Uterus (tissue), 3 donors: ENCODE measurements at regions not wholly inside any gene's neighbourhood (a gene's known extent, or its start where the extent isn't known, plus 50 kb on each side); places are given as distances from the start of the nearest gene placed in this dataset.

Source experiments
- DNase-seq, 2 donors: peaks; one replicate each; pipeline ENCODE4 v3.0.0-alpha.2; 2019 to 2020
- H3K27ac ChIP-seq, 2 donors: fragments of 200-600 bp; sonication (generic); 1 replicate in 1 of 2; 2 replicates in 1 of 2; pipeline ENCODE4 v1.5.1; 2016 to 2018
- H3K27me3 ChIP-seq, 2 donors: fragments of 200-600 bp; sonication (generic); one replicate each; pipeline ENCODE4 v1.5.1; 2018 to 2019; ENCODE audit warnings: control low read depth in 1 of 2
- H3K36me3 ChIP-seq, 2 donors: fragments of 200-600 bp; sonication (generic); one replicate each; pipeline ENCODE4 v1.5.1; 2019; ENCODE audit warnings: control low read depth in 1 of 2
- H3K4me1 ChIP-seq, 2 donors: fragments of 200-600 bp; sonication (generic); one replicate each; pipeline ENCODE4 v1.5.1; 2018 to 2019; ENCODE audit warnings: control low read depth in 1 of 2
- H3K4me3 ChIP-seq, 2 donors: fragments of 200-600 bp; sonication (generic); 1 replicate in 1 of 2; 2 replicates in 1 of 2; pipeline ENCODE4 v1.5.1; 2018 to 2019; ENCODE audit warnings: mild to moderate bottlenecking in 1 of 2
- H3K9me3 ChIP-seq, 2 donors: fragments of 200-600 bp; sonication (generic); one replicate each; pipeline ENCODE4 v1.5.1; 2019; ENCODE audit warnings: control low read depth in 1 of 2
- POLR2A ChIP-seq, 2 donors: fragments of 450-650 bp; IDR thresholded peaks; one replicate each; pipeline ENCODE4 v1.6.1; 2016; ENCODE audit warnings: antibody characterized with exemption in 2 of 2, mild to moderate bottlenecking in 1 of 2, moderate library complexity in 1 of 2
- intact Hi-C: fragments of 100-400 bp; cut with DNase I; formaldehyde crosslinking; loops from one replicate; pipeline ENCODE4 v1.15.1; 2023; ENCODE audit warnings: low total_unique reads
- TF ChIP-seq, protein P1 (sequence below), 4 experiments: fragments of 200-600 bp in 2 of 4; fragments of 450-650 bp in 2 of 4; sonication (generic) in 2 of 4; IDR thresholded peaks; one replicate each; pipeline ENCODE4 v1.5.1; 2016 to 2019; ENCODE audit warnings: antibody characterized with exemption in 4 of 4, mild to moderate bottlenecking in 2 of 4, moderate library complexity in 1 of 4
- donor health status: DM: yes; HTN: yes; CAD: no.

DNA sequence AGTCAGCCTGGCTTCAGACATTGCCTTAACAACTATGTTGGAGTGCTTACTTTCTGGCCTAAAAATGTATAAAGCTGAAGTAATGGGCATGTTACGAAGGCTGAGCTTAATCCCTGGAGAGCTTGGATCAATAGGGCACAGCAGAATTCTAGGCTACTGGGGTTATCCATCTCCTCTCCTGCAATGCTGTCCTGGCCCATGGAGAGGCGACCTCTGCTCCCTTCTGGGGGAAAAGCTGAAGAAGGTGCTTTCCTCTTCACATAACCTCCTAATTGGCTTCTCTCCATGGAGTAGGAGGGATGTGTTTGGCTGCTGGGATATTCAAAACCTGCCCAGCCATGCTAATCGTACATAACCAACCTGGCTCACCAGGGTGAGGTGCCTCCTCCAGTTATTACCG, 403.5 kb downstream of the DMRT2 start:
- Histone ChIP-seq H3K27ac (no peak overlapping the region), H3K27me3 (no peaks in the 10 kb centered on the region), H3K4me1 (no peaks in the 10 kb centered on the region), H3K9me3 (no peaks in the 10 kb centered on the region), H3K36me3 (no peaks in the 10 kb centered on the region), H3K4me3 (no peak overlapping the region)
- intact Hi-C loops, result no loop called here
- DNase-seq, result no peak
- TF ChIP-seq, protein P1, sequence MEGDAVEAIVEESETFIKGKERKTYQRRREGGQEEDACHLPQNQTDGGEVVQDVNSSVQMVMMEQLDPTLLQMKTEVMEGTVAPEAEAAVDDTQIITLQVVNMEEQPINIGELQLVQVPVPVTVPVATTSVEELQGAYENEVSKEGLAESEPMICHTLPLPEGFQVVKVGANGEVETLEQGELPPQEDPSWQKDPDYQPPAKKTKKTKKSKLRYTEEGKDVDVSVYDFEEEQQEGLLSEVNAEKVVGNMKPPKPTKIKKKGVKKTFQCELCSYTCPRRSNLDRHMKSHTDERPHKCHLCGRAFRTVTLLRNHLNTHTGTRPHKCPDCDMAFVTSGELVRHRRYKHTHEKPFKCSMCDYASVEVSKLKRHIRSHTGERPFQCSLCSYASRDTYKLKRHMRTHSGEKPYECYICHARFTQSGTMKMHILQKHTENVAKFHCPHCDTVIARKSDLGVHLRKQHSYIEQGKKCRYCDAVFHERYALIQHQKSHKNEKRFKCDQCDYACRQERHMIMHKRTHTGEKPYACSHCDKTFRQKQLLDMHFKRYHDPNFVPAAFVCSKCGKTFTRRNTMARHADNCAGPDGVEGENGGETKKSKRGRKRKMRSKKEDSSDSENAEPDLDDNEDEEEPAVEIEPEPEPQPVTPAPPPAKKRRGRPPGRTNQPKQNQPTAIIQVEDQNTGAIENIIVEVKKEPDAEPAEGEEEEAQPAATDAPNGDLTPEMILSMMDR (IDR thresholded peaks at IDR 0.05), result no peak
- no peak for TF ChIP-seq POLR2A (IDR thresholded peaks at IDR 0.05)

DNA sequence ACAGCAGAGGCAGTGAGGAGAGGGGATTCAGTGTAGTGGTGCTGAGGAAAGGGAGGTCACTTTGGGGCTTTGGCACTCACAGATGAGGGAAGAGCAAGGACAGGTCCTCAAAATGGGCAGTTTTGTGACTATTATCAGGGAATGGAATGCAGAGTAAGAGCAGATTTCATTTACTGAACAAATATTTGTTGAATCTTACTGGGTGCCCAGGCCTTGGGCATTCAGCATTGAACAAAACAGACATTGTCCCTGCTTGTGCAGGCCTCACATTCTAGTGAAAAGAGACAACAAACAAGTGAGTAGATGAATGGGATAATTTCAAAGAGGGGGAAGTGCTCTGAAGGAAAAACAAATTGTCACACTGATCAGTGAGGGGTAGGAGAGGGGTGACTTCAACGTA, 404.1 kb downstream of the DMRT2 start:
- Histone ChIP-seq H3K27ac (no peak overlapping the region), H3K27me3 (no peaks in the 10 kb centered on the region), H3K36me3 (no peaks in the 10 kb centered on the region), H3K9me3 (no peaks in the 10 kb centered on the region), H3K4me3 (no peak overlapping the region), H3K4me1 (no peaks in the 10 kb centered on the region)
- intact Hi-C loops, result no loop called here
- TF ChIP-seq POLR2A (IDR thresholded peaks at IDR 0.05), result no peak
- TF ChIP-seq, protein P1 (IDR thresholded peaks at IDR 0.05), result no peak
- no peak for DNase-seq

DNA sequence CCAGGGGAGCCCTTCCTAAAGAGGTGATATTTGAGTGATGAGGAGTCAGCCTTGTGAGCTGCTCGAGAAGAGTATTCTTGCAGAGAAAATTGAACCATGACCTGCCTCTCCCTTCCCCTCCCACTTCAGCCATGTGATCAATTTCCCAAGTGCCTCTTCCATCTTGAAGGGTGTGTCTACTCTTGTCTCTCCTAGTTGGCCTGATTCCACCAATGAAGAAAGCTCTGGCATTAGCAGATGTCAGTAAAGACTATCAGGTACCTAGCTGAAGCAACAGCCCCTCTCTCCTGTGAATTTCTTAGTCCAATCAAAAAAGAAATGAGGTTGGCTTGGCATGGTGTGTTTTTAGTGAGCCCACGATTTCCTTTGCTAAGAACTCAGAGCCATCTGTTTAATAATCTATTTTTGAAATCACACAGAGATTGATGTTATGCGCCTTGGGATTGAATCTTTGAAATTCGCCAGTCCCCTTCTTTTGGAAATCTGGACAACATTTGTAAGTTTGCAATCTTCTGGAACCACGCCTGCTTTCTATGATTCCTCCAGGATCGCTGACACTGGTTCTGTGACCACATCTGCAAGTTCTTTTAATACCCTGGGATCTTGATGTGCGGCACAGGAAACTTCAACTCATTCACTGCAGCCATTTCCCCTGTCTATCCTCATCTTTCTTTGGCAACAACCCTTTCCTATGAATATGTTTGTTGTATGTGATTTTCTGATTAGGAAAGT, 404.6 kb downstream of the DMRT2 start:
- H3K36me3 ChIP-seq, result no peaks in the 10 kb centered on the region
- no peaks in the 10 kb centered on the region for H3K27me3 ChIP-seq
- DNase-seq, result no peak
- intact Hi-C loops, result no loop called here
- no peak overlapping the region for H3K4me3 ChIP-seq
- H3K9me3 ChIP-seq, result no peaks in the 10 kb centered on the region
- TF ChIP-seq, protein P1 (IDR thresholded peaks at IDR 0.05), result no peak
- TF ChIP-seq POLR2A (IDR thresholded peaks at IDR 0.05), result no peak
- no peaks in the 10 kb centered on the region for H3K4me1 ChIP-seq
- no peak overlapping the region for H3K27ac ChIP-seq

DNA sequence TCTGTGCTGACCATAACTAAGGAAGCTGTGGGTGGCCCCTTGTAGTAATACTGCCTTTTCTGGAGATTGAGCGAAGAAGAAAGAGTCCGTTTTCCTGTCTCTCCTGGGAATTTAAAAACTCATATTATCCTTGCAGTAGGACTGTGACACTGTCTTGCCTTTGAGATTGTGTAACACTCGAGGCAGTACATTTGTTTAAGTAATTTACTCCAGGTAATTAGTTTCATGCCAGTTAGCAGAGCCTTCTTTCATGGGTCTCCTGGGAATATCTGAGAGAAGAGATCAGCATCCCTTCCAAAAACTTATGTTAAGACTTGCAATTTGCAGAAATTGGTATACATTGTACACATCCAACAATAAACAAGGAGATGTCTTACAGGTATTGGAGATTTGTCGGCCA, 405.6 kb downstream of the DMRT2 start:
- H3K27me3 ChIP-seq, result no peaks in the 10 kb centered on the region
- H3K4me3 ChIP-seq, result no peak overlapping the region
- intact Hi-C loops, result no loop called here
- DNase-seq, result no peak
- H3K4me1 ChIP-seq, result no peaks in the 10 kb centered on the region
- H3K9me3 ChIP-seq, result no peaks in the 10 kb centered on the region
- TF ChIP-seq, protein P1 (IDR thresholded peaks at IDR 0.05), result no peak
- no peak for TF ChIP-seq POLR2A (IDR thresholded peaks at IDR 0.05)
- H3K36me3 ChIP-seq, result no peaks in the 10 kb centered on the region
- H3K27ac ChIP-seq, result no peak overlapping the region

DNA sequence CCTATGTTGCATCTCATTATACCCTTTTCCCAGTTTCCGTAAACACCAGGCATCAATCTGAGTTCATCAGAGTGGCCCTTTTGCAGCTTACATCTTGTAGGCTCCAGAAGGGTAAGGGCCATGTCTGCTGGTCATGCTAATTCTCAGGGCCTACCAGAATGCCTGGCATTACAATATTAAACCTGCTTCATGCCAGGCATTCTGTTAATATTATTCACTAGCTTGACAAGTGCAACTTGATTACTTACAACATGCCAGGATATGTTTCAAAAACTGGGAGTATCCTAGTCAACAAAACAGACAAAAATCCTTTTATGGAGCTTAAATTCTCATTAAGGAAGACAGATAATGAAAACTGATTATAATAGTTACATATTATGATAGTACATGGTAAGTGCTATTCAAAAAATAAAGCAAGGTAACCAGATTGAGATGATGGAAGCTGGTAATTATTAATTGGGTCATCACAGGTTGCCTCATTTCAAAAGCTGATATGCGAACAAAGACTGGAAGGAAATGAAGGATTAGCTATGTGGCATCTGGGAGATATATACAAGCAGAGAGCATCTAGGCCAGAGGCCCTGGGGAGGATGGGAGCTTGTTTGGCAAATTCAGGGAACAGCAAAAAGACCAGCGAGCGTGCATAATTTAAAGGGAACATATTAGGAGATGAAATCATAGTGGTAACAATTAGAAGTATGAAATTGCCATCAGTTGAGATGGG, 406.3 kb downstream of the DMRT2 start:
- intact Hi-C loops, result no loop called here
- DNase-seq, result no peak
- no peak for TF ChIP-seq POLR2A (IDR thresholded peaks at IDR 0.05)
- TF ChIP-seq, protein P1 (IDR thresholded peaks at IDR 0.05), result no peak
- no peaks in the 10 kb centered on the region for H3K27me3 ChIP-seq
- no peaks in the 10 kb centered on the region for H3K9me3 ChIP-seq
- H3K36me3 ChIP-seq, result no peaks in the 10 kb centered on the region
- no peak overlapping the region for H3K4me3 ChIP-seq
- H3K4me1 ChIP-seq, result no peaks in the 10 kb centered on the region
- no peak overlapping the region for H3K27ac ChIP-seq
